Body of pancreas (tissue), 4 donors: ENCODE measurements at regions not wholly inside any gene's neighbourhood (a gene's known extent, or its start where the extent isn't known, plus 50 kb on each side); places are given as distances from the start of the nearest gene placed in this dataset.

Experiments
- ATAC-seq: fragments of 150-250 bp; one replicate; pipeline ENCODE4 v1.9.1; 2016
- DNase-seq, 4 donors: peaks; one replicate each; pipeline ENCODE4 v3.0.0-alpha.2; 2019
- H3K27ac ChIP-seq, 4 donors: fragments of 200-600 bp; sonication (generic); 1 replicate in 3 of 4; 2 replicates in 1 of 4; pipeline versions ENCODE4 v1.5.1 to v1.6.1; 2016 to 2019; ENCODE audit warnings: mild to moderate bottlenecking in 1 of 4, mixed read lengths in 1 of 4, moderate library complexity in 1 of 4
- H3K27me3 ChIP-seq, 2 donors: fragments of 200-600 bp; sonication (generic); one replicate each; pipeline ENCODE4 v1.6.0; 2016; ENCODE audit warnings: mild to moderate bottlenecking in 1 of 2
- H3K36me3 ChIP-seq, 2 donors: fragments of 200-600 bp; sonication (generic); replicated peaks in 1 of 2; 2 replicates each; pipeline ENCODE4 v1.5.1; 2016; ENCODE audit warnings: low read depth in 2 of 2; ENCODE audit not compliant: insufficient read depth in 1 of 2
- H3K4me1 ChIP-seq: fragments of 200-600 bp; sonication (generic); one replicate; pipeline ENCODE4 v1.6.0; 2016
- H3K4me3 ChIP-seq, 2 donors: fragments of 200-600 bp; sonication (generic); 1 replicate in 1 of 2; 2 replicates in 1 of 2; pipeline ENCODE4 v1.5.1; 2016 to 2019
- H3K9me3 ChIP-seq, 3 donors: fragments of 200-600 bp; sonication (generic); 1 replicate in 2 of 3; 2 replicates in 1 of 3; pipeline ENCODE4 v1.5.1; 2016
- POLR2A ChIP-seq, 3 donors: fragments of 450-650 bp; IDR thresholded peaks; one replicate each; pipeline ENCODE4 v1.6.1; 2016; ENCODE audit warnings: antibody characterized with exemption in 3 of 3, mild to moderate bottlenecking in 2 of 3
- WGBS, 2 donors: methylation state at CpG; one replicate each; pipeline ENCODE4 v1.1.5; 2017; 5-methylcytosine and 5-hydroxymethylcytosine counted together
- intact Hi-C: fragments of 100-400 bp; cut with DNase I; formaldehyde crosslinking; loops from one replicate; pipeline ENCODE4 v1.15.1; 2023
- TF ChIP-seq, protein P1 (sequence below), 7 experiments: fragments of 450-650 bp in 4 of 7; fragments of 200-600 bp in 3 of 7; sonication (generic) in 3 of 7; IDR thresholded peaks; one replicate each; pipeline ENCODE4 v1.5.1; 2016 to 2019; ENCODE audit warnings: antibody characterized with exemption in 7 of 7

DNA sequence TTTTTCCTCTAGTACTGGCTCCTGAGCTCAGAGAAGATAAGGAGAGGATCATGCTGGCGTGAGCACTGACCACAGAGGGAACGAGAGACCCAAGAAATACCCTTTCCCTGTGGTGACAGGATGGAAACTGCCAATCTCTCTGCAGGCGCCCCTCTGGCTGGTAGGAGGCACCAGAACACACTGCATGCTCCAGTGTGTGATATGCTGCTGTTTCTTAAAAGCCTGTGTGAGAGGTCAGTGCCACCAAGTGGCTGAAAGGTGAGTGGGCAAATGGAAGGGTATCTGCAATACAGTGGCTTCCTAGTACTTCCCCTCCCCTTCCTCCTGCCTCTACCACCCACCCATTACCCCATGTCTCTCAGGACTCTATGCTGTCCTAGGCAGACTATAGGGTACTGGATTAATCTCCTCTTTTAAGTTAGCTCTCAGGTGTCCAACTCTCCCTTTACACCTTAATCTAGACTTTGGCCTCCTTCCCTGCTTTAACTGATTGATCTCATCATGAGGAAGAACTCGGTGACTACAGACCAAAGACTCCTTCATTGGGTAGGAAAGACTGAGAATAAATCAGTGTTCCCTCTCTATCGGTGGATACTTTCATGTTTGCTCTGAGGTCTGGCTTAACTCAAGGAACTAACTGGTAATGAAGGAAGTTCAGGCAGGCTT is 283.6 kb downstream of the ADRA2A start:
- peak; percentile 61 to 80 (median 68) for DNase-seq
- Histone ChIP-seq H3K9me3 (no peaks in the 10 kb centered on the region), H3K4me1 (no peaks in the 10 kb centered on the region), H3K4me3 (no peak overlapping the region), H3K27me3 (no peaks in the 10 kb centered on the region), H3K36me3 (no peaks in the 10 kb centered on the region), H3K27ac (no peak overlapping the region)
- intact Hi-C loops, result no loop called here
- 15% methylated on average over 5 of the region's 5 CpGs for WGBS, 2 donors
- no peak for TF ChIP-seq POLR2A (IDR thresholded peaks at IDR 0.05)
- TF ChIP-seq, protein P1, sequence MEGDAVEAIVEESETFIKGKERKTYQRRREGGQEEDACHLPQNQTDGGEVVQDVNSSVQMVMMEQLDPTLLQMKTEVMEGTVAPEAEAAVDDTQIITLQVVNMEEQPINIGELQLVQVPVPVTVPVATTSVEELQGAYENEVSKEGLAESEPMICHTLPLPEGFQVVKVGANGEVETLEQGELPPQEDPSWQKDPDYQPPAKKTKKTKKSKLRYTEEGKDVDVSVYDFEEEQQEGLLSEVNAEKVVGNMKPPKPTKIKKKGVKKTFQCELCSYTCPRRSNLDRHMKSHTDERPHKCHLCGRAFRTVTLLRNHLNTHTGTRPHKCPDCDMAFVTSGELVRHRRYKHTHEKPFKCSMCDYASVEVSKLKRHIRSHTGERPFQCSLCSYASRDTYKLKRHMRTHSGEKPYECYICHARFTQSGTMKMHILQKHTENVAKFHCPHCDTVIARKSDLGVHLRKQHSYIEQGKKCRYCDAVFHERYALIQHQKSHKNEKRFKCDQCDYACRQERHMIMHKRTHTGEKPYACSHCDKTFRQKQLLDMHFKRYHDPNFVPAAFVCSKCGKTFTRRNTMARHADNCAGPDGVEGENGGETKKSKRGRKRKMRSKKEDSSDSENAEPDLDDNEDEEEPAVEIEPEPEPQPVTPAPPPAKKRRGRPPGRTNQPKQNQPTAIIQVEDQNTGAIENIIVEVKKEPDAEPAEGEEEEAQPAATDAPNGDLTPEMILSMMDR (IDR thresholded peaks at IDR 0.05), result peak; percentile 59 to 93 (median 73)
- peak; percentile 85 for ATAC-seq

DNA sequence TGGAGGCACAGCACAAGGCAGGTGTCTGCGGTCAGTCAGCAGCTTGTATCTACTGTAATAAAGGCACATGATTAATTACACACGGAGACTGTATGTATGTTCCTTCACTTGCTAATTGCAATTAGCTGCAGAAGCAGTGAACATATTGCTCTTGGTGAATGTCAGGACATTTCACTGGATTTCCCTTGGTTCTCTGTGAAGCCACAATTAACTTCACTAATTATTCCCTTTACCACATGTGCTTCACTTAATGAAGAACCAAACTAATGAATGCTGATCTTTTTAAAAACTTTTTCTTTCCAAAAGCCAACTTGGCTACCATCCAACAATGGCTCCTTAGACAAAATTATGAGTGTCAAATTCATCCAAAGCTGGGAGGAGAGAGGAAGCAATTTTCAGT is 290.7 kb downstream of the ADRA2A start:
- Histone ChIP-seq H3K9me3 (no peaks in the 10 kb centered on the region), H3K36me3 (no peaks in the 10 kb centered on the region), H3K4me1 (no peaks in the 10 kb centered on the region), H3K27me3 (no peaks in the 10 kb centered on the region), H3K27ac (no peak overlapping the region), H3K4me3 (no peak overlapping the region)
- DNase-seq (no peak), ATAC-seq (no peak)
- 67 to 88% methylated on average over 2 of the region's 2 CpGs for WGBS, 2 donors
- intact Hi-C loops, result no loop called here
- TF ChIP-seq POLR2A (IDR thresholded peaks at IDR 0.05), result no peak
- TF ChIP-seq, protein P1 (IDR thresholded peaks at IDR 0.05), result no peak

DNA sequence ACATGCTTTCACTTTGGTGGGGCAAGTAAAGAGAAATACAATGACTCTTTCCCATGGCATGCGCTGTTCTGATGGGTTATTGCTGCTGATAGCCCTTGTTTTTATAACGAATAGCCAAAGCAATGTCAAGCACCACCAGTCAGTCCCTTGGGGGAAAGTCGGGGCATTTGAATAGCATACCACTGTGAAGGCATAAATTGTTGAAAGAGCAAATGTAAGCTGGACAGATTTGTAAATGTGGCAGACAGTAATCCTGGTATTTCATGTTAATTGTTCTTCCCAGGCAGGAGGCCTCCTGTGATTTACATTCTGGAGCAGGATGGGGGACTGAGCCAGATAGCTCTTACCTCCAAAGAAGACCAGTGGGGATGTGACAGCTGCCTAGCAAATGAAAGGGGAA is 293.3 kb downstream of the ADRA2A start:
- intact Hi-C loops, result no loop called here
- Histone ChIP-seq H3K36me3 (no peaks in the 10 kb centered on the region), H3K27ac (no peak overlapping the region), H3K27me3 (no peaks in the 10 kb centered on the region), H3K9me3 (no peaks in the 10 kb centered on the region), H3K4me1 (no peaks in the 10 kb centered on the region), H3K4me3 (no peak overlapping the region)
- TF ChIP-seq POLR2A (IDR thresholded peaks at IDR 0.05), result no peak
- TF ChIP-seq, protein P1 (IDR thresholded peaks at IDR 0.05), result no peak
- no peak for DNase-seq
- ATAC-seq, result no peak
- WGBS, 2 donors, result 44 to 67% methylated on average over 3 of the region's 3 CpGs

DNA sequence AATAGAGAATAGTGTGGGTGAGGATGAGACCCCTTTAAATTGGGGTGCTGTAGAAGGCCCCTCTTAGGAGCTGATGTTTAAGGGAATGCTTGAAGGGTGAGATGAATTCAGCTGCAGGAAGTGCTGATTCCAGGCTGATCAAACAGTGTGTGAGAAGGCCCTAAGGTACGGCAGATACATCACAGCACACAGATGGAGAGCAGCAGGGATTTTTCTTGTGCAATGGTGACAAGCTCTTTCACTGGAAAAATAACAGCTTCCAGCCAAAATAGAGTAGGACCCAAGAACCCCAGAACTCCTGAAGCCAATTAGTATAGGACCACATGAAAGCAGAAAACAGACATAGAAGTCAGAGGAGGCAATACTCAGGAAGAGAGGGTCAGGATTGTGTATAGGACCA is 296.9 kb downstream of the ADRA2A start:
- no peak for DNase-seq
- Histone ChIP-seq H3K9me3 (no peaks in the 10 kb centered on the region), H3K27me3 (no peaks in the 10 kb centered on the region), H3K4me3 (no peak overlapping the region), H3K36me3 (no peaks in the 10 kb centered on the region), H3K27ac (no peak overlapping the region), H3K4me1 (no peaks in the 10 kb centered on the region)
- intact Hi-C loops, result no loop called here
- 59 to 83% methylated on average over 1 of the region's 1 CpG for WGBS, 2 donors
- ATAC-seq, result no peak
- TF ChIP-seq, protein P1 (IDR thresholded peaks at IDR 0.05), result no peak
- TF ChIP-seq POLR2A (IDR thresholded peaks at IDR 0.05), result no peak

DNA sequence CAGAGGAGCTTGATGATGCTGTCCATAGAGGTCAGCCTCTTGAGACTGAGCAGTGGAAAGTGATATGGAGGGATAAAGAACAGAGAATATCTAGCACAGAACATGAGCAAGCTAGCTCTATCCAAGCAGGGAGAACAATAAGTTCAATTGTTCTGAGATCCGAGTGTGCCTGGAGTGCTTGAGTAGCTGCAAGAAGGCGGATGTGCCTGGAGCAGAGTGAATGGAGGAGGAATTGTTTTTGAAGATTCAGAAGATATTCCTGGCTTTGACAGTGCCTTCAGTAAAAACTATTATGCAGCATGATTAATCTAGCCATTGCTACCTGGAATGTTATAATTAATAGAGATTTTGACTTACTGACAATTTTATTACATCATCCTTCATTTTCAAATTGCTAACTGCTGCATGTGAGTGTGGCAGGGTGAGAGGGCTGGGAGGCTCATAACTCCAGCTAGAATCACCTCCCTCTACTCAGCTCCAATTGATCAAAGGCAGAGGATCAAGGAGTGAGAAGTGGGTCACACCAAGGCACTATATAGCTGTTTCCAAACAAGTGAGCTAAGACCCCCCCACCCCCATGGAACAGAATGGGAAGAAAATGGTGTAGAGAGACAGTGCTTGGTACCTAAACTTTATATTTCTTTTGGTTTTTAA is 302.8 kb downstream of the ADRA2A start:
- H3K27me3 ChIP-seq, result no peaks in the 10 kb centered on the region

More for the DNA sequence above, 302.8 kb downstream of the ADRA2A start:
- TF ChIP-seq, protein P1 (IDR thresholded peaks at IDR 0.05), result no peak
- TF ChIP-seq POLR2A (IDR thresholded peaks at IDR 0.05), result no peak
- Histone ChIP-seq H3K36me3 (no peaks in the 10 kb centered on the region), H3K4me1 (no peaks in the 10 kb centered on the region), H3K4me3 (no peak overlapping the region), H3K27ac (no peak overlapping the region), H3K9me3 (no peaks in the 10 kb centered on the region)
- DNase-seq (no peak), ATAC-seq (no peak)
- 44 to 49% methylated on average over 2 of the region's 2 CpGs for WGBS, 2 donors
- intact Hi-C loops, result no loop called here
